HepG2 (cell line): ENCODE measurements at regions not wholly inside any gene's neighbourhood (a gene's known extent, or its start where the extent isn't known, plus 50 kb on each side); places are given as distances from the start of the nearest gene placed in this dataset.

Source experiments
- ATAC-seq: fragments of 200-7000 bp; cut with Tn5 transposase; 3 replicates; pipeline ENCODE4 v1.9.1; 2020; ENCODE audit warnings: mild to moderate bottlenecking, moderate library complexity
- BruUV-seq: library from RNA; stranded (reverse); fragments of 400-500 nt; replicated peaks from 2 replicates; lab custom pipeline; 2021; lab: Mats Ljungman, UMichigan
- CTCF ChIA-PET: fragments of 300-600 bp; formaldehyde crosslinking; extraction: SDS; loops from one replicate; lab custom pipeline; 2021; ENCODE audit warnings: low total read pairs, inconsistent platforms, low intra/inter-chr PET ratio; lab: Yijun Ruan, JAX
- POLR2A ChIA-PET: fragments of 350-600 bp; sonication (Branson Sonifier 250); formaldehyde crosslinking; loops from one replicate; lab custom pipeline; 2020; ENCODE audit warnings: antibody characterized with exemption, inconsistent platforms; lab: Yijun Ruan, JAX
- DNase-seq: peaks from one replicate; pipeline ENCODE4 v3.0.0-alpha.2; 2015; ENCODE audit warnings: low spot score
- FAIRE-seq: peaks from 3 replicates; lab custom pipeline; 2011; peaks lifted over from hg19 to GRCh38; lab: Jason Lieb, UNC
- H2AFZ ChIP-seq: one replicate; pipeline ENCODE4 v1.6.1; 2011; ENCODE audit warnings: low read length, inconsistent platforms
- H3K27ac ChIP-seq: fragments of 300-600 bp; 3 replicates; pipeline ENCODE4 v1.8.0; 2011; ENCODE audit warnings: mixed run types, mild to moderate bottlenecking, mixed read lengths, low read length, inconsistent platforms; ENCODE audit not compliant: insufficient read depth; ENCODE audit errors: extremely low read length
- H3K27me3 ChIP-seq, 2 experiments: fragments of 200-600 bp in 1 of 2; 2 replicates in 1 of 2; 3 replicates in 1 of 2; pipeline versions ENCODE4 v1.6.0 to v1.8.0; 2011; ENCODE audit warnings: low read length in 2 of 2, mild to moderate bottlenecking in 2 of 2, moderate library complexity in 2 of 2, inconsistent platforms in 1 of 2; ENCODE audit not compliant: insufficient read depth in 2 of 2, control insufficient read depth in 1 of 2
- H3K36me3 ChIP-seq, 2 experiments: fragments of 200-600 bp in 1 of 2; replicated peaks in 1 of 2; 2 replicates in 1 of 2; 3 replicates in 1 of 2; pipeline versions ENCODE4 v1.5.1 to v1.8.0; 2011; ENCODE audit warnings: low read length in 2 of 2, inconsistent platforms in 1 of 2; ENCODE audit not compliant: insufficient read depth in 2 of 2, control insufficient read depth in 1 of 2
- H3K4me1 ChIP-seq: 2 replicates; pipeline ENCODE4 v1.5.1; 2012; ENCODE audit warnings: low read length, inconsistent platforms; ENCODE audit not compliant: insufficient read depth
- H3K4me2 ChIP-seq: 2 replicates; pipeline ENCODE4 v1.6.0; 2011; ENCODE audit warnings: low read depth, low read length, inconsistent platforms
- H3K4me3 ChIP-seq, 3 experiments: fragments of 200-600 bp in 1 of 3; sonication (generic), shearing (Covaris generic) in 1 of 3; replicated peaks in 1 of 3; 2 replicates each; pipeline ENCODE4 v1.5.1; 2011 to 2016; ENCODE audit warnings: low read length in 3 of 3, inconsistent platforms in 2 of 3, low read depth in 2 of 3, mild to moderate bottlenecking in 2 of 3, control low read depth in 1 of 3, mixed read lengths in 1 of 3; ENCODE audit not compliant: insufficient read depth in 1 of 3
- H3K79me2 ChIP-seq: one replicate; pipeline ENCODE4 v1.6.1; 2011; ENCODE audit warnings: low read length, inconsistent platforms; ENCODE audit not compliant: insufficient read depth
- H3K9ac ChIP-seq: 2 replicates; pipeline ENCODE4 v1.6.0; 2011; ENCODE audit warnings: mild to moderate bottlenecking, low read depth, low read length, inconsistent platforms; ENCODE audit not compliant: insufficient read depth
- H3K9me3 ChIP-seq: 2 replicates; pipeline ENCODE4 v1.5.1; 2012; ENCODE audit warnings: mild to moderate bottlenecking, low read length
- H4K20me1 ChIP-seq: 2 replicates; pipeline ENCODE4 v1.6.0; 2011; ENCODE audit warnings: inconsistent platforms, mild to moderate bottlenecking, low read length, moderate library complexity; ENCODE audit not compliant: insufficient read depth
- FIP1L1 ChIP-seq: fragments of 200-400 bp; formaldehyde crosslinking; IDR thresholded peaks from 2 replicates; pipeline ENCODE4 v1.6.1; 2018; ENCODE audit warnings: low read depth, mild to moderate bottlenecking, low read length, moderate library complexity, borderline replicate concordance; ENCODE audit not compliant: insufficient read depth
- GTF3A ChIP-seq: sonication (generic); formaldehyde crosslinking; conservative IDR thresholded peaks from 2 replicates; pipeline ENCODE4 v1.4.0; 2020; ENCODE audit warnings: mild to moderate bottlenecking, missing genetic modification reagents
- RAD51 ChIP-seq: fragments of 450-650 bp; IDR thresholded peaks from 2 replicates; pipeline ENCODE4 v1.6.1; 2016; ENCODE audit warnings: borderline replicate concordance
- RORA ChIP-seq: sonication (generic); formaldehyde crosslinking; IDR thresholded peaks from 2 replicates; pipeline ENCODE4 v1.5.0; 2020; ENCODE audit warnings: mild to moderate bottlenecking, missing genetic modification reagents, moderate library complexity
- SALL1 ChIP-seq: sonication (generic); formaldehyde crosslinking; IDR thresholded peaks from 2 replicates; pipeline ENCODE4 v1.8.0; 2022; ENCODE audit warnings: mild to moderate bottlenecking, missing genetic modification reagents
- TBX2 ChIP-seq: sonication (generic); formaldehyde crosslinking; IDR thresholded peaks from 2 replicates; pipeline ENCODE4 v1.5.0; 2020; ENCODE audit warnings: missing genetic modification reagents, mild to moderate bottlenecking, borderline replicate concordance
- USF2 ChIP-seq, 2 experiments: sonication (generic) in 1 of 2; formaldehyde crosslinking in 1 of 2; IDR thresholded peaks; 2 replicates each; pipeline versions ENCODE4 v1.5.1 to v1.6.1; 2011 to 2020; ENCODE audit warnings: borderline replicate concordance in 1 of 2, low read depth in 1 of 2, low read length in 1 of 2, mild to moderate bottlenecking in 1 of 2, missing genetic modification reagents in 1 of 2, moderate library complexity in 1 of 2
- ZNF556 ChIP-seq: sonication (generic); formaldehyde crosslinking; IDR thresholded peaks from 2 replicates; pipeline ENCODE4 v1.4.0; 2020; ENCODE audit warnings: mild to moderate bottlenecking, missing genetic modification reagents, borderline replicate concordance
- ZNF607 ChIP-seq: sonication (generic); formaldehyde crosslinking; IDR thresholded peaks from 2 replicates; pipeline ENCODE4 v1.5.1; 2020; ENCODE audit warnings: missing genetic modification reagents, mild to moderate bottlenecking, borderline replicate concordance
- ZSCAN9 ChIP-seq: IDR thresholded peaks from 2 replicates; pipeline ENCODE4 v1.6.1; 2016; ENCODE audit warnings: borderline replicate concordance
- WGBS: methylation state at CpG from one replicate; pipeline ENCODE4 v1.1.6; 2017; ENCODE audit warnings: low lambda C conversion rate; 5-methylcytosine and 5-hydroxymethylcytosine counted together
- in situ Hi-C: cut with HindIII; loops from 2 replicates; pipeline ENCODE4 v1.10.0; 2017; ENCODE audit warnings: low pct_unique_long_range_greater_than_20kb; ENCODE audit not compliant: extremely low pct_ligation_motif_present
- intact Hi-C: fragments of 100-400 bp; cut with micrococcal nuclease; formaldehyde crosslinking; loops from one replicate; pipeline ENCODE4 v1.10.0; 2022; ENCODE audit not compliant: unreplicated experiment

GRCh38 chr2:59322870-59323269, 1081.7 kb upstream of the FANCL start:
- Histone ChIP-seq H3K27me3 (no peaks in the 10 kb centered on the region), H3K4me2 (no peak overlapping the region), H3K9me3 (no peaks in the 10 kb centered on the region; the same call in 1 of the 2 replicates), H3K79me2 (no peaks in the 10 kb centered on the region), H2AFZ (no peak overlapping the region), H3K9ac (no peak overlapping the region), H3K27ac (no peak overlapping the region), H3K4me1 (no peaks in the 10 kb centered on the region), H3K36me3 (no peaks in the 10 kb centered on the region), H4K20me1 (no peaks in the 10 kb centered on the region), H3K4me3 (no peak overlapping the region)
- BruUV-seq = no TSS peak
- ChIA-PET CTCF (no interaction called here), POLR2A (no interaction called here)
- FAIRE-seq = no peak
- DNase-seq = no peak
- TF ChIP-seq USF2 (IDR thresholded peaks at IDR 0.05; ENCODE audit: low read depth, low read length) (peak; percentile 34; the same call in 1 of the 2 replicates), USF2 (CRISPR knock-in tag; IDR thresholded peaks at IDR 0.05; ENCODE audit: borderline replicate concordance) (no peak), ZNF607 (CRISPR knock-in tag) (no peak), RAD51 (peak; percentile 60; the same call in 1 of the 2 replicates), TBX2 (CRISPR knock-in tag) (no peak), RORA (CRISPR knock-in tag) (no peak)
- in situ Hi-C loops (no loop called here), intact Hi-C loops (no loop called here)
- WGBS = 2% methylated on average over 2 of the region's 2 CpGs
- no peak for ATAC-seq

- FAIRE-seq (no peak), ATAC-seq (no peak), DNase-seq (no peak)
- Histone ChIP-seq H3K4me3 (no peak overlapping the region), H3K4me1 (no peaks in the 10 kb centered on the region), H3K9ac (no peak overlapping the region), H3K9me3 (no peaks in the 10 kb centered on the region; the same call in 1 of the 2 replicates), H3K36me3 (no peaks in the 10 kb centered on the region), H4K20me1 (no peaks in the 10 kb centered on the region), H3K4me2 (no peak overlapping the region), H3K27ac (no peak overlapping the region), H3K79me2 (no peaks in the 10 kb centered on the region), H2AFZ (no peak overlapping the region), H3K27me3 (no peaks in the 10 kb centered on the region)
- in situ Hi-C loops (no loop called here), intact Hi-C loops (no loop called here)
- WGBS = 47% methylated on average over 7 of the region's 7 CpGs
- CTCF ChIA-PET = no interaction called here
- BruUV-seq = no TSS peak
- POLR2A ChIA-PET = no interaction called here
- no peak for TF ChIP-seq FIP1L1
- 0 out of 2 replicates have a peak, but pooled peaks have one; percentile 59 for TF ChIP-seq GTF3A (CRISPR knock-in tag)
- TF ChIP-seq ZSCAN9 (CRISPR knock-in tag) = no peak
- no peak for TF ChIP-seq ZNF556 (CRISPR knock-in tag)
- no peak for TF ChIP-seq SALL1 (CRISPR knock-in tag)
Measured at GRCh38 chr2:59322005-59322404, 1080.9 kb upstream of the FANCL start.
